AG04450 (cell line): ENCODE measurements at regions not wholly inside any gene's neighbourhood (a gene's known extent, or its start where the extent isn't known, plus 50 kb on each side); places are given as distances from the start of the nearest gene placed in this dataset.

ENCODE experiments used
- CTCF ChIA-PET: fragments of 300-600, 350-600 bp; formaldehyde crosslinking; extraction: SDS; loops from one replicate; lab custom pipeline; 2022; ENCODE audit warnings: antibody characterized with exemption, inconsistent platforms; lab: Charles Lee
- POLR2A ChIA-PET: fragments of 350-600 bp; formaldehyde crosslinking; extraction: SDS; loops from one replicate; lab custom pipeline; 2021; ENCODE audit warnings: antibody characterized with exemption, inconsistent platforms; lab: Yijun Ruan, JAX
- DNase-seq: peaks from one replicate; pipeline ENCODE4 v3.0.0-alpha.2; 2011; ENCODE audit warnings: low read depth, low spot score
- H3K27ac ChIP-seq: one replicate; pipeline ENCODE4 v1.5.1; 2012; ENCODE audit warnings: low read depth, low read length, control low read depth
- H3K27me3 ChIP-seq: one replicate; pipeline ENCODE4 v1.6.0; 2012; ENCODE audit warnings: low read length; ENCODE audit not compliant: control insufficient read depth, insufficient read depth
- H3K4me3 ChIP-seq: 2 replicates; pipeline ENCODE4 v1.5.1; 2011; ENCODE audit warnings: mild to moderate bottlenecking, low read depth, low read length, control low read depth
- H3K9me3 ChIP-seq: 2 replicates; pipeline ENCODE4 v1.5.1; 2012; ENCODE audit warnings: low read length; ENCODE audit not compliant: control insufficient read depth, insufficient read depth
- TF ChIP-seq, protein P1 (sequence below): IDR thresholded peaks from 2 replicates; pipeline ENCODE4 v1.5.1; 2011; ENCODE audit warnings: low read depth, low read length, control low read depth, inconsistent platforms

DNA sequence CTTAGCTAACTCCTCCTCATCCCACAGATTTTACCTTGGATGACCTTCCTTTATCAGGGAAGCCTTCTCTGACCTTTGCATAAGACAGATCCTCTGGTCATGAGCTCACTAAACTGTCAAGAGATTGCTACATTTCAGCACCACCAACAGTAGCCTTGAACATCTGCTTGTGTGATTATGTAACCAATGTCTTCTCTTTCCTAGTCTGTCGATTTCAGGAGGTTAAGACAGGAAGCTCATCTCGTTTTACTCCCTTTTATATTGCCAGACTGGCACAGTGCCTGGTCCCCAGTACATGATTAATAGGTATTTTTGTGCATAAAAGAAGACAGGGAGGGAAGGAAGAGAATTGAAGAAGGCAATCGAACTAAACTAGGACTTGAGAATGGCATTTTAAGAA lies 1697.7 kb downstream of the EFNB2 start:
- Histone ChIP-seq H3K27ac (no peak overlapping the region), H3K4me3 (no peak overlapping the region), H3K27me3 (no peaks in the 10 kb centered on the region), H3K9me3 (no peaks in the 10 kb centered on the region)
- TF ChIP-seq, protein P1, sequence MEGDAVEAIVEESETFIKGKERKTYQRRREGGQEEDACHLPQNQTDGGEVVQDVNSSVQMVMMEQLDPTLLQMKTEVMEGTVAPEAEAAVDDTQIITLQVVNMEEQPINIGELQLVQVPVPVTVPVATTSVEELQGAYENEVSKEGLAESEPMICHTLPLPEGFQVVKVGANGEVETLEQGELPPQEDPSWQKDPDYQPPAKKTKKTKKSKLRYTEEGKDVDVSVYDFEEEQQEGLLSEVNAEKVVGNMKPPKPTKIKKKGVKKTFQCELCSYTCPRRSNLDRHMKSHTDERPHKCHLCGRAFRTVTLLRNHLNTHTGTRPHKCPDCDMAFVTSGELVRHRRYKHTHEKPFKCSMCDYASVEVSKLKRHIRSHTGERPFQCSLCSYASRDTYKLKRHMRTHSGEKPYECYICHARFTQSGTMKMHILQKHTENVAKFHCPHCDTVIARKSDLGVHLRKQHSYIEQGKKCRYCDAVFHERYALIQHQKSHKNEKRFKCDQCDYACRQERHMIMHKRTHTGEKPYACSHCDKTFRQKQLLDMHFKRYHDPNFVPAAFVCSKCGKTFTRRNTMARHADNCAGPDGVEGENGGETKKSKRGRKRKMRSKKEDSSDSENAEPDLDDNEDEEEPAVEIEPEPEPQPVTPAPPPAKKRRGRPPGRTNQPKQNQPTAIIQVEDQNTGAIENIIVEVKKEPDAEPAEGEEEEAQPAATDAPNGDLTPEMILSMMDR = no peak
- ChIA-PET CTCF (no interaction called here), POLR2A (no interaction called here)
- DNase-seq = no peak

DNA sequence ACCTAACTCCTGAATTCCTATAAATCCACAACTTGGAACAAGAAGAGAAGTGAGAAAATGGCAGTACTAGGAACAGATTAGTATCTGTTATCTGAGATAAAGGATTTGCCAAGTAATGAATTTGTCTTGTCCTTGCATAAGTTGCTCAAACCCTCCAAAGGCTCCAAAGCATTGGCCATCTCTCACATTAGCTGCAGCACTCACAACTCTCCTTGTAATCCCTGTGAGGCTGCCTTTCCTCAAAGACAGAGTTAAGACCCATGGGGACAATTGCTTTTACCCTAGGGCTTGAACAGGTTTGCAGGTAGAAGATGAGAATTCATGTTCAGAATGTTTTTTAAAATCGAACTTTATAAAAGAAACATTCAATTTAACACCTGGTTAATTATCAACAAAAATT lies 1702.2 kb downstream of the EFNB2 start:
- H3K27ac ChIP-seq = no peak overlapping the region
- no peak overlapping the region for H3K4me3 ChIP-seq
- no peak for DNase-seq
- H3K27me3 ChIP-seq = no peaks in the 10 kb centered on the region
- no peaks in the 10 kb centered on the region for H3K9me3 ChIP-seq
- CTCF ChIA-PET = no interaction called here
- POLR2A ChIA-PET = no interaction called here
- TF ChIP-seq, protein P1 = no peak

DNA sequence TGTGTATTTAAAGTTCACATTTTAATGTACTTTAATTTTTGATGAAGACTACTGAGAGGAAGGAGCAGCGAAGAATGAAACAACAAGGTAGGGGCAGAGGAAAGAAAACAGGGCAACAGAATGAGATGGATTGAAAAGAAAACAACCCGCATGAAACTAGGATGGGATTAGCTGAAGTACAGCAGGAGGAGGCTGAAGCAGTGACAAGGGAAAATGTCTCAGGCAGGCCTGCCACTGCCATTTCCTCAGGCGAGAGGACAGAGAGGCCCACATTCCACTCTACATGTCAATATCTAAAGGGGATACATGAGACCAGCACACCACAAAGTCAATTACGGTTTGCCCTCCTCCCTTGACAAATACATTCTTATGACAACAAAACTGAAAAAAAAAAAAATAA lies 1703.2 kb downstream of the EFNB2 start:
- DNase-seq = no peak
- Histone ChIP-seq H3K27me3 (no peaks in the 10 kb centered on the region), H3K4me3 (no peak overlapping the region), H3K27ac (no peak overlapping the region), H3K9me3 (no peaks in the 10 kb centered on the region; the same call in 1 of the 2 replicates)
- POLR2A ChIA-PET = no interaction called here
- TF ChIP-seq, protein P1 = no peak
- CTCF ChIA-PET = no interaction called here

DNA sequence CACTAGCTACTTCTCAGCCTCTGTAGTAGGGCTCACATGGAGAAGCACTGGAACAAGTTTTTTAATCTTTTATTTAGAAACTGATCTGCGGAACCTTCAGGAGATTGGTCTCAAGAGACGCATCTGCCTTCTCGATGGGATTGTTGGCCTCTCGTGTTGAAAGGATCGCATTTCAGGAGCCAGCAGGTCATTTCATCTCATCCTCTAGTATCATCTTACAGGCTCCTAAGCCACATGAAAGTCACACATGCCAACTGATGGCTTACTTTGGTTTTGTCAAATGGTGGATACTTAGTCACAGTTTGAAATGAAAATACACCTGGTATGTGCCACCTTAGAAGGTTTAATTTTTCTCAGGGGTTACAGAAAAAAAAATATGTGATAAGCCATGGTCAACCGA lies 1703.6 kb downstream of the EFNB2 start:
- ChIA-PET POLR2A (no interaction called here), CTCF (no interaction called here)
- DNase-seq = no peak
- TF ChIP-seq, protein P1 = no peak
- no peaks in the 10 kb centered on the region for H3K27me3 ChIP-seq
- H3K9me3 ChIP-seq = no peaks in the 10 kb centered on the region; the same call in 1 of the 2 replicates
- H3K4me3 ChIP-seq = no peak overlapping the region
- H3K27ac ChIP-seq = no peak overlapping the region

DNA sequence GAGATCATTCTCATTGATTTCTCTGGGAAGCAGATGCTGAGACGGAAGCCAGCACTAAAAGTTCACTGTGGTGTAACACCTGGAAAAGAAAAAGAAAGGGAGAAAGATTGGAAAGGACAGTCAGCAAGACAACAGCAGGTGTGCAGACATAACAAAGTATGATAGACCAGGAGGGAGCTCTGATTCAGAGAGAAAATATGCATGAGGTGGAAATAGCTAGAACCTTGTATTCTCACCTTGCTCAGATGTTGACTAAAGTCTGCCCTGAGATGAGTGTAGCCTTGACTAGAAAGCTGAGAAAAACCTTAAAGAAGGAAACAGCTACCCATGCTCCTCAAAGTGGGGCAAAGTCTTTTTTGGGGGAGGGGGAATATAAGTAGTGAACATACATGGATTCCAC lies 1711.8 kb downstream of the EFNB2 start:
- H3K4me3 ChIP-seq = no peak overlapping the region
- no peaks in the 10 kb centered on the region for H3K27me3 ChIP-seq
- H3K27ac ChIP-seq = no peak overlapping the region
- H3K9me3 ChIP-seq = no peaks in the 10 kb centered on the region; the same call in 1 of the 2 replicates
- DNase-seq = no peak
- CTCF ChIA-PET = no interaction called here
- TF ChIP-seq, protein P1 = no peak
- POLR2A ChIA-PET = no interaction called here
